CD4-positive, alpha-beta T cell treated with Interleukin-12 subunit alpha and Interleukin-12 subunit beta, for 1 hour (primary cell): ENCODE measurements at regions not wholly inside any gene's neighbourhood (a gene's known extent, or its start where the extent isn't known, plus 50 kb on each side); places are given as distances from the start of the nearest gene placed in this dataset.

Source experiments
- DNase-seq: peaks from one replicate; pipeline ENCODE4 v3.0.0-alpha.2; 2020

DNA sequence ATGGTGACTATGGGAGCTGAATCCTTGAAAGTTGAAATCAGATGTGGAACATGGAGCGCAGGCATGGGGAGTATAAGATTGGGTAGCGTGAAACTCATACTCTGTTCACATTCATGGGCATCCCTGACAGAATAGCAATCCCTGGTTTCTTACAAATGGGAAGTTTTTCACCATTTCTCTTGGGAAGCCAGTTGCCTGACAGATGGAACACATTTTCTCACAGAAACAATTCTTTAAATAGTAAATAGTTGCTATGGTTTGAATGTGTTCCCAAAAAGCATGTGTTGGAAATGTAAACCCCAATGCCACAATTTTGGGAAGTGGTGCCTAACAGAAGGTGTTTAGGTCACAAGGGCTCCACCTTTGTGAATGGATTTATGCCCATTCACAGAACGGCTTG, 262.8 kb upstream of the HS3ST5 start:
- DNase-seq, result no peak

DNA sequence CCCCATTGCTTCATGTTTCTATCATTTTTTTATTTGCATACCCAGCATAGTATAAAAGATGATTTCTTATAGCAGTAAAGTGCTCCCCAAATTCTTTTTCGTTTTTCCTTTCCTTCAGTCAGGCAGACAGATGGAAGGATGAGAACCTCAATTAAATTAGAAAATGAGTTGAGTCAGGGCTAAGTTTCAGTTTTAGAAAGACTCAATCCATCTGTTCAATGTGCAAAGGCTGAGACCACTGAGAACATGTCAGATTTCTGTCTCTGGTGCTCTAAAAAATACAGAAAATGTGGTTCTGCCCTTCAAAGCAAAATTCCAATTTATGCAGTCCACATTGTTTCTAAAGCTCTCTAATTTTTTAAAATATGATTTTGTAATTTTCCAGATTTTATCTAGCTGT, 257.6 kb upstream of the HS3ST5 start:
- DNase-seq, result no peak

DNA sequence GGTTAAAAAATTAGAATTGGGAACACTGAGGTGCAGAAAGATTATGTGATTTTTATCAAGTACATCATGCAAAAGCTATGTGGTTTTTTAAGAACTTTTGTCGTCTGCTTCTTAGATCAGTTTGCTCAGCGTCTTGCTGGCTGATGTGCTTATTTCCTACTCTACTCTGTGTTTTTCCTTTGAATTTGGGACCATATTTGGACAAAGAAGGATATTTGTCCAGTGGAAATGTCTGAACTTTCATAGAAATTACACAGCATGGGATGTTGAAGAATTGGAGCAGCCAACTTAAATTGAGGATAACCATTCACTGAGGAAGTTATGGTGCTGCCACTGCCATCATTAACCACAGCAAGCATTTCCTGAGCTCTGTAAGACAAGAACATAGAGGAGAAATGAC, 252.8 kb upstream of the HS3ST5 start:
- DNase-seq, result no peak

DNA sequence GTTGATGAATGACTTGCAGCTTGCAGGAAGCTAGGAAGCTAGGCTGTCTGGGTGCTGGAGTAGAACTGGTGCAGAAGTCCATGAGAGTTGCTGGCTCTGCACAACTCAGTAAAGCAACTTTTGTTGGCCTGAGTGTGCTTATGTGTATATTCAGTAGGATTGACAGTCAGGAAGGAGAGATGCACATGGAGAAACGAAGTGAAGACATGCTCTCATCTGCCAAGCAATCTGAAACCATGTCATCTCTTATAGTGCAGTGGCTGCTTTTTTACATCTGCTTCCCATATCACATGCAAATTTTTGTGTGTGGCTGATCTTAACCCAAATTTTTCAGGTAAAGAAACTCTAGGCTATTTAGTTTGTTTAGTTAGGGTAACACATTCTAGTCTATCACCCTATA, 252.4 kb upstream of the HS3ST5 start:
- DNase-seq, result no peak

DNA sequence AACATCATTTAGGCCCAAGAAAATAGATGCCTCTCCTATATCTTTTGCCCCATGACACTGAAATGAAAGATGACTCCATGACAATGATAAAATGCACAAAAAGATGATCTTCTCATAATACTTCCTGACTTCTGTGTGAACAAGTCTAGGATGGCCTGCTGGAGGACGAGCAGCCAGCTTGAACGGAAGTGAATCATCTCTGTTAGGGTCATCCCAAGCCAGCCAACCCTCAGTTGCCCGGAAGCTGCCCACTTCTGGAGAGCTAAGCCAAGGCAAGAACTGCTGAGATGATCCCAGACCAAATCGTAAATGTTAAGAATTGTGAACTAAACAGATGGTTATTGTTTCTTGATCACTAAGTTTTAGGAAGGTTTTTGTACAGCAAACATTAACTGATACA, 249.7 kb upstream of the HS3ST5 start:
- no peak for DNase-seq

DNA sequence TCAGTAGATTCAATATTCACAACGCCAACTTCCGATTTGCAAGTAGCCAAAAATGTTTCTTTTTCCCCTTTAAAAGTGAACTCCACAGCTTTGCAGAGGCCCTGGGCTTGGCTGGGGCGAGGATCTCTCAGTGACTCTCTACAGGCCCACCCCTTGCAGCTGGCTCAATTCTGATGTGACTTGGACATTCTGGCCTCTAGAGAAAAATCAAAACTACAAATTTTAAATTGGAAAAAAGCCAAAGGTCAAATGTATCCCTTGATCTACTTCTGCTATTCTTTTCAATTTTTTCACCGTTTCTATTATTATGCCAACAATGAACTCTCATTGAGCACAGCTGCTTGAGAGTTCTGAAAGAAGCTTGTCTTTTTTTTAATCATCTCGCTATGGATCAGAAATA, 245.9 kb upstream of the HS3ST5 start:
- no peak for DNase-seq

DNA sequence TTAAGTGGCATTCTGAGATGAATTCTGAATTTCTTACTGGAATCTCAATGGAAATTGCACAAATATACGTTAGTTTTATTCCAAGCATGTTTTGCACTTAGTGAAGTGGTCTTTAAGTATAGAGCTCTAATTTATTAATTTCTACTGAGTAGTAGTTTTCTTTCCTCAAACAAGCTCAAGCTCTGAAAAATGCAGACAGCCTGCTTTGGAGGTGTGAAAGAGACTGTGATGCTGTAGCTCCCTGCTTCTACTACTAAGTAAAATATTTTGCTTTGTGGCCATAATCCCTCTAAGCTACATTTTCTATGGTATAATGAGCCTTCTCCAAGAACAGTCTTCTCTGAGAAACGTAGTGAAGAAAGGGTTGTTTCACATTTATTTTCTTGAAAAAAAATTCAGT, 243.5 kb upstream of the HS3ST5 start:
- DNase-seq, result no peak

DNA sequence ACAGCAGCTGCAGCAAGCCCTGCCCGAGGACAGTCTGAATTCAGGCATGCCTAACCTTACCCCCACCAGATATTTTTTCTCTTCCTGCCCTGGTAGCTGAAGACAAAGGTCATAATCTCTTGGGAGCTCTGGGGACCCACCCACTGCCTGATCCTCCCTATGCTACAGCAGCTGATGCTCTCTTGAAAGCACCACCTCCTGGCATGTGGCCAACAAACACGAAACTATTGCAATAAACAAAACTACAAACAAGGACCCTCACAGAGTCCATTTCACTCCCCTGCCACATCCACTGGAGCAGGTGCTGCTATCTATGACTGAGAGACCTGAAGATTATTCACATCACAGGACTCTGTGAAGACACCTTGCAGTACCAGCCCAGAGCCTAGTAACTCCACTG, 238.5 kb upstream of the HS3ST5 start:
- no peak for DNase-seq

DNA sequence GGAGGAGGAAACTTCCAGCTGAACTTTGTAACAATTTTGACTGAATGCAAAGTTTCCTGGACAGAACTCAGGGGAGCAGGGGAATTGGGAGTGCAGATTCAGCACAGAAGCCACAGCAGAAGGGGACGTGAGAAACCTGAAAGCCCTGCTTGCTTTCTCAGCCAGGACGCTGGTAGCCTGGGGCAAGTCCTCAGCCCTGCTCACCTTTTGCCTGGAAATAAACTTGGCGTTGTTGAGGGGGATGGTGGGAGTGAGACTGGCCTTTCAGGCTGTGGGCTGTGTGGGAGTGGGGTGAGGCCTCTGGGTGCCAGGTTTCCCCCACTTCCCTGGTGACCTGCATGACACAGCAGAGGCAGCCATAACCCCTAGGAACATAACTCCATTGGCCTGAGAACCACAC, 238.1 kb upstream of the HS3ST5 start:
- no peak for DNase-seq

DNA sequence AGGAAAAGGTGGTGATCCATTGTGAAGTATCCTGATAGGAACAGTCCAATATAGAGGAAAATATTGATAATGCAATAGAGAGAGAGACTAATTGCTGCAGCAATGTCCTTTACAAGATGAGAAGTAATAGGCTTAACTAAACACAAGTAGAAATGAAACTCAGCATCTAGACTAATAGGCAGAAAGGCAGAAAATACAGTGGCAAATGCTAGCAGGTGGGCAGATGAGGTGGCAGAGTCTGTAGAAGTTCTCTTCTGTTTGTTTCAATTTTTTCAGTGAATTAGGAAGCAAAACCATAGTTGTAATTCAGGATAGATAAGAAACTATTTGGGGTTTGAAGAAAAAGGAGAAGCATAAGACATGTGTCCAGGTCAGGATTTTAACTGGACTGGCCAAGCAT, 236.7 kb upstream of the HS3ST5 start:
- DNase-seq, result no peak

DNA sequence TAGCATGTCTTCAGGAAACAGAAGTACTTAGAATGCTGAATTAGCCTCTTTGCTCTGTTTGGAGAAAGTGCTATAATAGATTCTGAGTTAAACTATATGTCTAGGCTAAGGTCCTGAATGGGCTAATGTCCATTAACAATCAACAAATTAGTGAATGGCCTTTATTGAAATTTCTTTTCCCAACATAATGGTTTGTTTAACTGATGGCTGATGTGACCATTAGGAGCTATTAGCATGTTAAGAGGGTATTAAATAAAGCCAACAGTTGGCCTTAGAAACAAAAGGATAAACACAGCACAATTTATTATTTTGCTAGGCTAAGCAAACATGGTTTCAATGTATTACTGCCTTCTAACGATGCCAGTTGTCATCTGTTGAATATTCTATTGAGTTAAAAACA, 234.3 kb upstream of the HS3ST5 start:
- no peak for DNase-seq

DNA sequence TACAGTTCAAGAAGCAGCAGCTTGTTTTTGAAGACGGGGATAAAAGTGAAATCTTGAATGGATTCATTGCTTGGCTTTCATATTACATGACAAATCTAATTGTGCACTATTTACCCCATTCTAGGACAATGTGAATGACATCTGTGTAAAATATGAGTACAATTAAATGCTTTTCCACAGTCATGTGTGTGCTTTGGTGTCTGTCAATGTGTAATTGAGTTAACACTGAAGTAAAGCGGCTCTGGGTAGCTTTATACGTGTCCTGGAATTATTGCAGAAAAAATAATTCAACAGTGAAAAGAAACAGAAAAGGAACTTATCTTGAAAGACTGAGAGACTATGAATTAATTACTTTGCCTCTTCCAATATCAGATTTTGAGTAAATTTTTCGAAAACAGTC, 233.5 kb upstream of the HS3ST5 start:
- DNase-seq, result no peak

DNA sequence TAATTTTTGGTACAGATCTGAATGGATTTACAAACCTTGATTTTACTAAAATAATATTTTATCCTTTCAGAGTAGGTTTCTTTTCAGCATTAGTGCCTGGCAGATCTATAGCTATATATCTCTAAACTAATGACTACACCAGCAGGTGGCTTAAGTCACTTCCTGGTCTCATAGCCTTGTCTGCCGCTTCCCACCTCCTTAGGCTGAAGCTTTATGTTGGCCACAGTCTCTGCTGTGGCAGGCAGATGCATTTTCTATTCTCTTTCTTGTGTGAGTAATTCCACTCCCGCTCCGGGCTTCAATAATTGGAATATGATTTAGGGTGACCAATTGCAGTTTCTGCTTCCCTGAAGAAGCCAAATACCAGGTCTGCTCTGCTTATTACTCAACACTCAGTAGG, 226.8 kb upstream of the HS3ST5 start:
- DNase-seq, result no peak

DNA sequence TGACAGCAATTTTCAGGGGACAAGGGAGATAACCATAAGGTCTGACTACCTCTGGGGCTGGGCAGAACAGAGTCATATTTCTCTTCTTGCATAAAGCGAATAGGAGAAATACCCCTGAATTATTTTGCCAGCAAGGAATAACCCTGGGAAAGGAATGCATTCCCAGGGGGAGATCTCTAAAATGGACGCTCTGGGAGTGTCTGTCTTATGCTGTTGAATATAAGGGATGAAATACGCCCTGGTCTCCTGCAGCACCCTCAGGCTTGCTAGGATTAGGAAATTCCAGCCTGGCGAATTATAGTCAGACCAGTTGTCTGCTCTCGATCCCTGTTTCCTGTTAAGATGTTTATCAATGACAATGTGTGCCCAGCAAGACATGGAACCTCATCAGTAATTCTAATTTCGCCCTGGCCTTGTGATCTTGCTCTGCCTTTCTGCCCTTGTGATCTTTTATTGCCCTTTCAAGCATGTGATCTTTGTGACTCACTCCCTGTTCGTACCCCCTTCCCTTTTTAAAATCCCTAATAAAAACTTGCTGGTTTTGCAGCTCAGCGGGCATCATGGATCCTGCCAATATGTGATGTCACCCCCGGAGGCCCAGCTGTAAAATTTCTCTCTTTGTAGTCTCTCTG, 221.6 kb upstream of the HS3ST5 start:
- DNase-seq, result no peak

DNA sequence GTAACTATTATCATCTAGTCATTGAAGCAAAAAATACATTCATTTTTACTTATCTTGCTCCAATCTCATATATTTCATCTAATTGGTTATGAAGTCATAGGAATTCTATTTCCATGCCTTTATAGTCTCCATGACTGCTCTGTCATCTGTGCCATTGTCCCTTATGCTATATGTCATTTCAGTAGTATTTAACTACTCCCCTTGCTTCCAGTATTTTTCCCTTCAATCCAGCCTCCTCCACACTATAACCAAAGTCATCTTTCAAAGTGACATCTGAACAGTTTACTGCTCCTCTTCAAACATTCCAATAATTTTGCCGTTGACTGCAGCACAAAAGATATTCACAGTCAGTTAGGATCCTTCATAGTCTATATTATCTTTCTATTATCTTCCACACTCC, 216.6 kb upstream of the HS3ST5 start:
- DNase-seq, result no peak

DNA sequence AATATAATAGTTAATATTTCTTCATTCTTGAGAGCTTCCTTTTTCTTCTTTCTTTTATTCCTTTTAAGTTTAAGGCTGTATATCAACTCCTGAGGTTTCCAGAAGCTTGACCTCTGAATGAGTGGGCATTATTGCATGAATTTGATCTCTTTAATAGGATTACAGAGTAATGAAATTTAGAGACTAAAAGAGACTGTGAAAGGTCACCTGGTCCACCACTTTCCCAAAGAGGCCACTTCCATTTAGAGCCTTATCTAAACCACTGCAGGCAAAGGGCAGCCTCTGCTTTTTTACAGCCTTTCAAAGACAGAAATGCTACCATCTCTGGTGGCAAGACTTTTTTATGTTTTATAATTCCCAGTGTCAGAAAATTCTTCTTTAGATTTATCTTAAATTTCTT, 215.3 kb upstream of the HS3ST5 start:
- DNase-seq, result no peak

DNA sequence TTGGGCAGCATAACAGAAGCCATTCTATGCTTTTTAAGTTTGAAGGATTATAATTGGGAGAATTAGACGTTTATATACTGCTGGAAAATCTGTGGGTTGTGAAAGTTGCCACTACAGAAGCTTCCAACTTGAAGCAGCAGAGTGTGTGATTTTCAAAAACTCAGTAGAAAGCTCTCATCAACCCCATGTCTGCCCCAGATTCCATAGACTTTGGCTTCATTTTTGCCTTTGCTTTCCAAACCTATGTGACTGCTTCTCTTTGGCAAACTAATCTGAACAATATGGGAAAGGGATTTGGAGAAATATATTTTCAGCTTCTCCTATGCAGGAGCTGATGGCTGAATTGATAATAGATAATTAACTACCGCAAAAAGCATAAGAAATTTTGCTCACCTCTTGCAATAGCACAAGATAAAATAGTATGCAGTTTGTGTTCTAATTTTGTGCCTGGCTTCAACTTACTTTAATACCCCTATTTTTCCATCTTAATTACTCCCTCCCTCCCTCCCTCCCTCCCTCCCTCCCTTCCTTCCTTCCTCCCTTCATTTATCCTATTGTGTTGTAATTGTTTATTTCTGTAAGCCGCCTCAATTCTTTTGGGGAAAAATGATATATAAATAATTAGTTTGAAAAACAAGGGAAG, 214.1 kb upstream of the HS3ST5 start:
- DNase-seq, result no peak

DNA sequence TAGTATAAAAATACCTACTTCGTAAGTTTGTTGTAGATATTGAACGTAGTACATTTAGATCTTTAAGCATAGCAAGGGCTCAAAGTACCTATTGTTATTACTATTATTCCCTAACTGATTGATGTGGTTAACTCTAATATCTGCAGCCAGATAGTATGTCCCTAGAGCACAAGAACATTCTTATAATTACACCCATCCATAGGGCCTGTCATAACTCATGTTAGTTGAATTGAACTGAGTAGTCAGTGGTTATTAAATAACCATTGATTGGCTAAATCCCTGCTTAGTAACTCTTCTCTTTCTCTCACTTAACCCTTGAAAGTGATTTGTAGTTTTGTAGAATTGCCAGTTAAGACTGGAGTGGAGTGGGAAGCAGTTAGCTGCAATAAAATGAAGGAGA, 207.5 kb upstream of the HS3ST5 start:
- no peak for DNase-seq

DNA sequence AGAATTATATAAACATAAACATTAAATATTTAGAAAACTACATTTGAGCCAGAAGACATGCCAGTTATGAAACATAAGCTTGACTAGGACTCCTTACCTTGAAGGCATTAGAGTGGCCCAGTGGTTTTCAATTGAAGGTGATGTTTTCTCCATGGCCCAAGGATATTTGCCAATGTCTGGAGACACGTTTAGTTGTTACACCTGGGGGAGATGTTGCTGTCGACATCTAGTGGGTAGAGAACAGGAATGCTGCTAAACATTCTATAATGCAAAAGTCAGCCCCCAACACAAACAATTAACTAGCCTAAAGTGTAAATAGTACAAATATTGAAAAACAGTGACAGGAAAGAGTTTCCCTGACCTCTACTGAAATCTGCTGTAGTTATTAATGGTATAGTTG, 200.9 kb upstream of the HS3ST5 start:
- DNase-seq, result no peak

DNA sequence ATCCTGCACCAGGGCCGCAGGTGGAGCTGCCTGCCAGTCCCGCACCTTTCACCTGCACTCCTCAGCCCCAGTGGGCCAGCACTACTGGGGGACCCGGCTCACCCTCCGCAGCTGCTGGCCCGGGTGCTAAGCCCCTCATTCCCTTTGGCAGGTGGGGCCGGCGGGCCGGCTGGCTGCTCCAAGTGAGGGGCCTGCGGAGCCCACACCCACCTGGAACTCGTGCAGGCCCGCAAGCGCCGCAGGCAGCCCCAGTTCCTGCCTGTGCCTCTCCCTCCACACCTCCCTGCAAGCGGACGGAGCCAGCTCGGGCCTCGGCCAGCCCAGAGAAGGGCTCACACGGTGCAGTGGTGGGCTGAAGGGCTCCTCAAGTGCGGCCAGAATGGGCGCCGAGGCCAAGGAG, 199.0 kb upstream of the HS3ST5 start:
- DNase-seq, result no peak

DNA sequence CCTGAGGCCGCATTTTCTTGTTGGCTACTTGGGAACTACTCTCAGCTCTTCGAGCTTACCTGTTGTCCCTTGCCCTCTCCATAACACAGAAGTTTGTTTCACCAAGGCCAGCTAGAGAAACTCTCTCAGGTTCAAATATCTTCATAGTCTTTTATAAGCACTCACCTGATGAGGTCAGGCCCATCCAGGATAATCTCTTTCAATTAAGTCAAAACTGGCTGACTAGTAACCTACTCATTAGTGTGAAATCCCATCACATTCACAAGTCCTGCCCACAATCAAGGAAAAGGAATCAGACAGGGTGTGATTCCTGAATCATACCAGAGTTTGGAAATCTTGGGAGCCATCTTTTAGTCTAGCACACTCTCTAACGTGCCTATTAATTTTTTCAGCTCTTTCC, 195.2 kb upstream of the HS3ST5 start:
- DNase-seq, result no peak

DNA sequence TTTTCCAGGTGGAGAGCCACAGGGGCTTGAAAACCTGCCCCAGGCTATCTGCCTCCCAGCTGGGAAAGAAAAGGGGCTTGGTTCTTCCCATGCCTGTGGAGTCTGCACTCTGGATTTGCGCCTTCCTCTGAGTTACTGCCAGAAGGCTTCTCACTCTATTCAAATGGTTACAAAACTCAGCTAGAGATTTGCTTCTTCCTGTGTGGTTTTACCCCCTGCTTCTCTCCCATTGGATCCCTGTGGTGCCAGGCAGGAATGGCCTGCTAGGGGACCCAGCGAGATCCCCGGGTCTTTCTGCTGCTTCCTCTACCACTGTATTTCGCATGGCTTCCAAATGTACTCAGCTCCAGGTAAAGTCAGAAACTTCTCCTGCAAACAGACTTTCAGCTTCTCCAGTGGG, 192.0 kb upstream of the HS3ST5 start:
- DNase-seq, result no peak

DNA sequence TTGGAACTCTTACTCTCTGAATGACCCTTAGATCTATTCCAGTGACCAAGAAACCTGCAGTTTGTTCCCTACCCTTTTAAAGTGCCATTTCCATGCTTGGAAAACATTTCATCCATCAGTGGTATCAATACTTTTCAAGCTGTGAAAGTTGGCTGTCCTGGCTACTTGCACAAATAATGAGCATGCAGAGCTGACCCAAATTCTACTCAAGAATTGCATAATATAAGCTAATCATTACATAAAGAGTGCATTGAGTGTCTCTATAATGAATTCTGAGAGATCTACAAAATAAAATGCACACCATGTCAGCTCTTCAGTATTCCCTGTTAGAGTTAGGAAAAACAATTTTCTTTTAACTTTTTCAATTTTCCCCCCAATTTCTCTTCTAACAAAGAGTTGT, 181.3 kb upstream of the HS3ST5 start:
- no peak for DNase-seq

DNA sequence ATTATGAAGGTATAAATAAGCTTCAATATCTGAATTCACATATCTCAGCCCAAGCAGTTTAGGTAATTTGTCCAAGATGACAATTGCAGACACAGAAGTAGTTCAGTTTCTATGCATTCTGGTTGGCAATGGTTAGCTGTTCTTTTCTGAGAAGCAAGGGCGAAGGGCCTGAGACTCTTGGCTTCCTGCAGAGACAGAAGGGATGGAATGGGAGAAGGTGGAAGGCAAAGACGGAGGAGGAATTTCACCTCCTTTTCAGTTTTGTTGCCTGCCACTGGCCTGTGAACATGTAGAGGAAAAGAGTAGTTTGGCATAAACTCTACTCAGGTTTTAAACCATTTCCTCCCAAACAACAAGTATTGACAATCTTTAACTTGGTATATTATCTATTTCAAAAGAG, 180.7 kb upstream of the HS3ST5 start:
- DNase-seq, result no peak

DNA sequence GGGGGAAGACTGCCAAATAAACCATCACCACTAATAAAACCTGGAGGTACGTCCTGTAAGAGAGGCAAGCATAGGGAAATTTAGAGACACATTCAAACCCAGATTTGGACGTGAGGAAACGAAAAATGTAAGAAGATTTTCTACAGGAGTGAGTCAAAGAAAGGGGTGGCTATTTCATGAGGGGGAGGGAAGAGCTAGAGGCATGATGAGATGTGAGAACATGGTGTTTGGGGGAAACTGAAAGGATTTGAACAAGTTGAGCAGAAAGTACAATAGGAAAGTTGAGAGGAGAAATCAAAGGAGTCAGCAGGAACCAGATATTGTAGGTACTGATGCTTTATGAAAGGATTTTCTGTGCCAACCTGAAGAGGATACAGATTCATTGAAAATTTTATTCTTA, 179.1 kb upstream of the HS3ST5 start:
- DNase-seq, result no peak

DNA sequence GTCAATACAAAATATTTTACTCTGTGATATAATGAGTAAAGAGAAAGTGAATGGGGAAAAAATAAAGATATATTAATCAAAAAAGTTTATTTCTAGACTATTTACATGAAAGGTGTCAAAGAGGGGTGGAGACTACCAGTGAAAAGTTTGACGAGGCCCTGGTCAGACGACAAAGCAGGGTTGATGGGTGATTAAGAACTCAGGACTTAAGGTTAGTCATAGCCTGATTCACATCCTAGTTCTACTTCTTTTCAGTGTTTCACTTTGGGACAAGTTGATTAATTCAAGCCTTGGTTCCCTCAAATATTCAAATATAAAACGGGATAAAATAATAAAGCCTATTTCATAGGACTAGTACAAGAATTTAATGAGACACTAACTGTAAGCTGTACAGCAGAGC, 178.2 kb upstream of the HS3ST5 start:
- no peak for DNase-seq
